Kidney (tissue), 13 donors: ENCODE measurements at regions not wholly inside any gene's neighbourhood (a gene's known extent, or its start where the extent isn't known, plus 50 kb on each side); places are given as distances from the start of the nearest gene placed in this dataset.

ENCODE experiments used
- DNase-seq, 5 donors: peaks; one replicate each; pipeline ENCODE4 v3.0.0-alpha.2; 2013 to 2020
- FAIRE-seq: peaks from 2 replicates; lab custom pipeline; 2012; peaks lifted over from hg19 to GRCh38; lab: Jason Lieb, UNC
- H3K27ac ChIP-seq, 2 donors: one replicate each; pipeline ENCODE4 v1.7.0; 2013; ENCODE audit warnings: low read depth in 2 of 2, low read length in 2 of 2, inconsistent platforms in 1 of 2
- H3K27me3 ChIP-seq: one replicate; pipeline ENCODE4 v1.7.1; 2013; ENCODE audit warnings: low read length, inconsistent platforms; ENCODE audit not compliant: control insufficient read depth, insufficient read depth
- H3K36me3 ChIP-seq, 3 donors: one replicate each; pipeline versions ENCODE4 v1.7.0 to v1.7.1; 2013; ENCODE audit warnings: low read length in 3 of 3, control low read depth in 1 of 3, inconsistent platforms in 1 of 3; ENCODE audit not compliant: insufficient read depth in 3 of 3, control insufficient read depth in 2 of 3
- H3K4me1 ChIP-seq, 3 donors: one replicate each; pipeline versions ENCODE4 v1.7.0 to v1.7.1; 2013; ENCODE audit warnings: low read length in 3 of 3, inconsistent platforms in 1 of 3, low read depth in 1 of 3; ENCODE audit not compliant: control insufficient read depth in 2 of 3, insufficient read depth in 2 of 3
- H3K4me3 ChIP-seq, 3 donors: one replicate each; pipeline versions ENCODE4 v1.7.0 to v1.8.1; 2013; ENCODE audit warnings: low read length in 3 of 3, control low read depth in 1 of 3, inconsistent platforms in 1 of 3
- H3K9ac ChIP-seq, 3 donors: one replicate each; pipeline versions ENCODE4 v1.7.0 to v1.7.1; 2013; ENCODE audit warnings: low read length in 3 of 3, control low read depth in 1 of 3, inconsistent platforms in 1 of 3
- H3K9me3 ChIP-seq, 3 donors: one replicate each; pipeline versions ENCODE4 v1.7.0 to v1.7.1; 2013; ENCODE audit warnings: low read length in 3 of 3, control low read depth in 1 of 3, inconsistent platforms in 1 of 3; ENCODE audit not compliant: control insufficient read depth in 2 of 3, insufficient read depth in 1 of 3
- CTCF ChIP-seq: IDR thresholded peaks from 3 replicates; pipeline ENCODE4 v1.5.1; 2012; ENCODE audit warnings: mild to moderate bottlenecking, moderate library complexity, borderline replicate concordance; ENCODE audit not compliant: insufficient read depth; ENCODE audit errors: extremely low read depth
- intact Hi-C: fragments of 100-400 bp; cut with DNase I; formaldehyde crosslinking; loops from one replicate; pipeline ENCODE4 v1.11.1; 2022
- donor health status: control.
- donor health status: control.
- donor health status: control.
- donor health status: control.
- donor health status: control.
- donor health status: DM: yes; HTN: yes; CAD: no.
- donor health status: Normal renal cell carcinoma (clear cell type).

DNA sequence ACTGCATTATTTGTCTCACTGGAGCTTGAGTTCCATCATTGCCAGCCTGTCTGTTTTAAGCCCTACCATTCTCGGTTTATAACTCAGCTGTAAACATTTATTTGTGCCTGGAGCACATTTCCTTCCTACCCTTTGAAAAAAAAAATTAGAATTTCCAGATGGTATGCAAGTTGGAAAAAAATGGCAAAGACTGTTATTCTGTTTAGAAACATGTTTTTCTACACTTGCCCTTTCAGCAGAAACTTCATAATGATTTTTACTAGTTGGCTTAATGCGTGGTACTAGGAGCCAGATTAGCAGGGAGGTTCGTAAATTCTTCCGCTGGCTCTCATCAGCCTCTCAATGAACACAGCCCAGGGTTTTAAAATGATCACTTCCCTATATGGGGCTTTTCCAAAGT lies 238.8 kb upstream of the WWC1 start:
- no peak for TF ChIP-seq CTCF
- H3K36me3 ChIP-seq, result no peaks in the 10 kb centered on the region
- H3K9ac ChIP-seq, result no peak overlapping the region
- H3K4me3 ChIP-seq, result no peak overlapping the region
- H3K27ac ChIP-seq, result no peak overlapping the region
- DNase-seq, result peak in 1 of 5 donors; percentile 43
- intact Hi-C loops, result no loop called here
- H3K4me1 ChIP-seq, result no peaks in the 10 kb centered on the region
- H3K9me3 ChIP-seq, result no peaks in the 10 kb centered on the region
- H3K27me3 ChIP-seq, result no peaks in the 10 kb centered on the region
- no peak for FAIRE-seq

- H3K27ac ChIP-seq, result no peak overlapping the region
- no peak overlapping the region for H3K4me3 ChIP-seq
- H3K4me1 ChIP-seq, result no peaks in the 10 kb centered on the region
- no peaks in the 10 kb centered on the region for H3K36me3 ChIP-seq
- no peaks in the 10 kb centered on the region for H3K27me3 ChIP-seq
- intact Hi-C loops, result no loop called here
- no peaks in the 10 kb centered on the region for H3K9me3 ChIP-seq
- H3K9ac ChIP-seq, result no peak overlapping the region
- DNase-seq (no peak), FAIRE-seq (no peak)
- TF ChIP-seq CTCF, result no peak
Observed at GRCh38 chr5:168054091-168054490, 237.4 kb upstream of the WWC1 start.

- Histone ChIP-seq H3K9ac (no peak overlapping the region), H3K27ac (no peak overlapping the region), H3K27me3 (no peaks in the 10 kb centered on the region), H3K4me3 (no peak overlapping the region), H3K9me3 (no peaks in the 10 kb centered on the region), H3K4me1 (no peaks in the 10 kb centered on the region), H3K36me3 (no peaks in the 10 kb centered on the region)
- no peak for FAIRE-seq
- no peak for TF ChIP-seq CTCF
- DNase-seq, result no peak
- intact Hi-C loops, result no loop called here
Observed at GRCh38 chr5:168055141-168055683, 236.2 kb upstream of the WWC1 start.

DNA sequence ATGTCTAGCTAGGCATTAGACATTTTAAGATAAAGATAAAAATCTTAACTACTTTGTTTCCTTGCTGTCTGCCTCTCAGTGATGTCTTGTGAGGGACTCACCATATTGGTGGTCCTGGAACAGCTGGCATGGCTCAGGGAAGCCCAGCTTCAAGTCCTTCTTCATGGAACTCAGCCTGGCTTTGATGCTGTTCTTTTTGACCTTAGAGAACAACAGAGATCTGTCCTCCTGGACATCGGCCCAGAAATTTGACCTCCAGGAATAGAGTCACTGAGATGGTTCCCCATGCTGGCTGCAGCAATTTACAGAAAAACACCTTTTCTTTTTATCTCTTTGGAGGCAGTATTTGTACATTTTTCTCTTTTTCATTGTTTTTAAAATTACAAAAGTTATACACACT lies 235.5 kb upstream of the WWC1 start:
- H3K4me1 ChIP-seq, result no peaks in the 10 kb centered on the region
- FAIRE-seq, result no peak
- no peaks in the 10 kb centered on the region for H3K36me3 ChIP-seq
- H3K9me3 ChIP-seq, result no peaks in the 10 kb centered on the region
- H3K27ac ChIP-seq, result no peak overlapping the region
- intact Hi-C loops, result no loop called here
- no peak overlapping the region for H3K9ac ChIP-seq
- DNase-seq, result peak in 3 of 5 donors; percentile 18 to 57 (median 24)
- no peak for TF ChIP-seq CTCF
- no peak overlapping the region for H3K4me3 ChIP-seq
- no peaks in the 10 kb centered on the region for H3K27me3 ChIP-seq
